GM12878 (cell line): ENCODE measurements at regions not wholly inside any gene's neighbourhood (a gene's known extent, or its start where the extent isn't known, plus 50 kb on each side); places are given as distances from the start of the nearest gene placed in this dataset.

Experiments used
- NFYA ChIP-seq: IDR thresholded peaks from 2 replicates; pipeline ENCODE4 v1.6.1; 2011; ENCODE audit warnings: low read depth, mild to moderate bottlenecking, low read length, improper control_type of control experiment, borderline replicate concordance
- POLR2A ChIP-seq: IDR thresholded peaks from 2 replicates; pipeline ENCODE4 v1.6.1; 2011; ENCODE audit warnings: low read depth, mild to moderate bottlenecking, low read length
- RAD21 ChIP-seq: IDR thresholded peaks from 2 replicates; pipeline ENCODE4 v1.6.1; 2011; ENCODE audit warnings: mild to moderate bottlenecking, low read depth, low read length, moderate library complexity; ENCODE audit not compliant: insufficient read depth
- ZNF24 ChIP-seq: fragments of 450-650 bp; IDR thresholded peaks from 2 replicates; pipeline ENCODE4 v1.6.1; 2017; ENCODE audit warnings: antibody characterized with exemption, mild to moderate bottlenecking
- TF ChIP-seq, protein P1 (sequence below), 3 experiments: IDR thresholded peaks in 2 of 3; conservative IDR thresholded peaks in 1 of 3; 2 replicates each; pipeline ENCODE4 v1.5.1; 2011; ENCODE audit warnings: low read depth in 3 of 3, low read length in 3 of 3, mild to moderate bottlenecking in 3 of 3, control low read depth in 2 of 3, moderate library complexity in 2 of 3, inconsistent platforms in 1 of 3, mixed read lengths in 1 of 3; ENCODE audit not compliant: control insufficient read depth in 2 of 3, insufficient read depth in 1 of 3; ENCODE audit errors: extremely low read depth in 1 of 3

DNA sequence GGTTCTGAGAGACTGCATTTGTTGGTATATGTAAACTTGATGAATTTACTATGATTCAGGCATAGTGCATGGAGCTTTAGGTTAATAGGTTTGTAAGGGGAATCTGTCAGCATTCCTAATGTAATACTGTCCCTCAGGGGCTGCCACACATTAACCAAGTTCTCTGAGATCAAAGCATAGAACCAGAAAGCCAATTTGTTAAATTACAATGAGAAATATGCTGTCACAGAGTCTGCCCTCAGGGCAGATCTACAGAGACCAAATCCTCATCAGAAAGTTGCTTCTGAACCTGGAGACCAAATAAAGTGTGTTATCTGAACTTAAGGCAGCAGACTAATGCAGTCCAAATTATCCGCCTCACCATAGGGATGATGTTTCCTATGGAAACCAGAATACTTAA is 250.8 kb upstream of the HTR1E start:
- TF ChIP-seq, protein P1, sequence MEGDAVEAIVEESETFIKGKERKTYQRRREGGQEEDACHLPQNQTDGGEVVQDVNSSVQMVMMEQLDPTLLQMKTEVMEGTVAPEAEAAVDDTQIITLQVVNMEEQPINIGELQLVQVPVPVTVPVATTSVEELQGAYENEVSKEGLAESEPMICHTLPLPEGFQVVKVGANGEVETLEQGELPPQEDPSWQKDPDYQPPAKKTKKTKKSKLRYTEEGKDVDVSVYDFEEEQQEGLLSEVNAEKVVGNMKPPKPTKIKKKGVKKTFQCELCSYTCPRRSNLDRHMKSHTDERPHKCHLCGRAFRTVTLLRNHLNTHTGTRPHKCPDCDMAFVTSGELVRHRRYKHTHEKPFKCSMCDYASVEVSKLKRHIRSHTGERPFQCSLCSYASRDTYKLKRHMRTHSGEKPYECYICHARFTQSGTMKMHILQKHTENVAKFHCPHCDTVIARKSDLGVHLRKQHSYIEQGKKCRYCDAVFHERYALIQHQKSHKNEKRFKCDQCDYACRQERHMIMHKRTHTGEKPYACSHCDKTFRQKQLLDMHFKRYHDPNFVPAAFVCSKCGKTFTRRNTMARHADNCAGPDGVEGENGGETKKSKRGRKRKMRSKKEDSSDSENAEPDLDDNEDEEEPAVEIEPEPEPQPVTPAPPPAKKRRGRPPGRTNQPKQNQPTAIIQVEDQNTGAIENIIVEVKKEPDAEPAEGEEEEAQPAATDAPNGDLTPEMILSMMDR (IDR thresholded peaks at IDR 0.05 in 2 of 3, conservative IDR thresholded peaks at IDR 0.05 in 1 of 3; ENCODE audit: control insufficient read depth in 2 of 3, extremely low read depth in 1 of 3, insufficient read depth in 1 of 3, low read depth in 3 of 3, low read length in 3 of 3) = no peak
- TF ChIP-seq POLR2A = no peak
- TF ChIP-seq ZNF24 = no peak
- TF ChIP-seq RAD21 = no peak
- no peak for TF ChIP-seq NFYA
